GM18511 (cell line): ENCODE measurements at regions not wholly inside any gene's neighbourhood (a gene's known extent, or its start where the extent isn't known, plus 50 kb on each side); places are given as distances from the start of the nearest gene placed in this dataset.
A peak's percentile ranks its signal among the peaks of the same experiment; 100 is the strongest.
"Not testable (repeated sequence)": the region's sequence is repeated elsewhere in the genome, so short reads cannot be mapped to it uniquely, and the experiment has no call there.

ENCODE experiments used
- ATAC-seq: cut with Tn5 transposase; IDR thresholded peaks from one replicate; pipeline ENCODE4 v1.9.1; 2021; ENCODE audit warnings: mild to moderate bottlenecking, moderate library complexity; ENCODE audit not compliant: unreplicated experiment

GRCh38 chr10:108574233-108574632 lies 1349.1 kb downstream of the XPNPEP1 start:
- no peak for ATAC-seq

GRCh38 chr10:108568824-108569223 lies 1354.5 kb downstream of the XPNPEP1 start:
- no peak for ATAC-seq

- ATAC-seq: peak; percentile 78
Observed at GRCh38 chr10:108567899-108568752, 1355.2 kb downstream of the XPNPEP1 start.

GRCh38 chr10:108566316-108567107 lies 1356.8 kb downstream of the XPNPEP1 start:
- ATAC-seq: no peak

GRCh38 chr10:108562105-108562504 lies 1361.2 kb downstream of the XPNPEP1 start:
- ATAC-seq: no peak

GRCh38 chr10:108561649-108562048 lies 1361.7 kb downstream of the XPNPEP1 start:
- ATAC-seq: no peak

- ATAC-seq: no peak
Observed at GRCh38 chr10:108560488-108560887, 1362.8 kb downstream of the XPNPEP1 start.

GRCh38 chr10:108556186-108556585 lies 1367.1 kb downstream of the XPNPEP1 start:
- ATAC-seq: no peak

- ATAC-seq: peak; percentile 87
Observed at GRCh38 chr10:108545921-108546320, 1377.4 kb downstream of the XPNPEP1 start.

GRCh38 chr10:108544500-108545120 lies 1378.7 kb downstream of the XPNPEP1 start:
- peak; percentile 73 for ATAC-seq

GRCh38 chr10:108533551-108533950 lies 1369.0 kb upstream of the SORCS1 start:
- ATAC-seq: not testable (repeated sequence)

- no peak for ATAC-seq
Observed at GRCh38 chr10:108523016-108523800, 1358.7 kb upstream of the SORCS1 start.

GRCh38 chr10:108521827-108522492 lies 1357.5 kb upstream of the SORCS1 start:
- ATAC-seq: no peak

GRCh38 chr10:108515821-108516220 lies 1351.3 kb upstream of the SORCS1 start:
- ATAC-seq: no peak

- no peak for ATAC-seq
Observed at GRCh38 chr10:108500396-108500795, 1335.9 kb upstream of the SORCS1 start.

GRCh38 chr10:108496106-108496505 lies 1331.6 kb upstream of the SORCS1 start:
- no peak for ATAC-seq

GRCh38 chr10:108490944-108491343 lies 1326.4 kb upstream of the SORCS1 start:
- ATAC-seq: no peak

GRCh38 chr10:108471420-108471819 lies 1306.9 kb upstream of the SORCS1 start:
- ATAC-seq: no peak

GRCh38 chr10:108469940-108470339 lies 1305.4 kb upstream of the SORCS1 start:
- no peak for ATAC-seq
